HL-60 (cell line): ENCODE measurements at regions not wholly inside any gene's neighbourhood (a gene's known extent, or its start where the extent isn't known, plus 50 kb on each side); places are given as distances from the start of the nearest gene placed in this dataset.

Source experiments
- DNase-seq, 2 experiments: peaks; one replicate each; pipeline ENCODE4 v3.0.0-alpha.2; 2010 to 2020; ENCODE audit warnings: low read depth in 1 of 2, low spot score in 1 of 2
- H3K27ac ChIP-seq: fragments of 250-450 bp; sonication (Bioruptor Pico); replicated peaks from 2 replicates; pipeline ENCODE4 v1.5.1; 2020; ENCODE audit warnings: mild to moderate bottlenecking, moderate library complexity
- H3K27me3 ChIP-seq: fragments of 250-450 bp; sonication (Bioruptor Pico); 2 replicates; pipeline ENCODE4 v1.5.1; 2021; ENCODE audit warnings: mild to moderate bottlenecking, moderate library complexity; ENCODE audit not compliant: insufficient read depth, poor library complexity, severe bottlenecking
- H3K4me3 ChIP-seq: replicated peaks from 2 replicates; pipeline ENCODE4 v1.5.1; 2011; ENCODE audit warnings: mild to moderate bottlenecking, control low read depth, low read length; ENCODE audit not compliant: insufficient read depth
- CTCF ChIP-seq: IDR thresholded peaks from one replicate; pipeline ENCODE4 v1.5.1; 2011; ENCODE audit warnings: low read length, control low read depth, inconsistent platforms; ENCODE audit not compliant: insufficient read depth
- GABPA ChIP-seq: IDR thresholded peaks from 2 replicates; pipeline ENCODE4 v1.6.1; 2012; ENCODE audit warnings: low read depth
- POLR2AphosphoS5 ChIP-seq: IDR thresholded peaks from 2 replicates; pipeline ENCODE4 v1.6.1; 2012; ENCODE audit warnings: low read depth
- REST ChIP-seq: IDR thresholded peaks from 2 replicates; pipeline ENCODE4 v1.6.1; 2012; ENCODE audit warnings: low read depth; ENCODE audit not compliant: insufficient replicate concordance
- SPI1 ChIP-seq: IDR thresholded peaks from 2 replicates; pipeline ENCODE4 v1.6.1; 2012; ENCODE audit warnings: low read depth, mild to moderate bottlenecking, borderline replicate concordance

GRCh38 chr13:97716746-97717145, 236.7 kb upstream of the IPO5 start:
- H3K27me3 ChIP-seq: peaks cover 2% of the 10 kb centered on the region
- TF ChIP-seq GABPA (no peak), SPI1 (no peak), POLR2AphosphoS5 (no peak), CTCF (no peak), REST (no peak)
- DNase-seq: no peak
- no peak overlapping the region for H3K27ac ChIP-seq
- no peak overlapping the region for H3K4me3 ChIP-seq

GRCh38 chr13:97719736-97720135, 233.7 kb upstream of the IPO5 start:
- Histone ChIP-seq H3K27me3 (peaks cover 5% of the 10 kb centered on the region), H3K27ac (no peak overlapping the region), H3K4me3 (no peak overlapping the region)
- DNase-seq: no peak
- TF ChIP-seq SPI1: no peak
- TF ChIP-seq REST: no peak
- no peak for TF ChIP-seq CTCF
- no peak for TF ChIP-seq GABPA
- TF ChIP-seq POLR2AphosphoS5: no peak

DNA sequence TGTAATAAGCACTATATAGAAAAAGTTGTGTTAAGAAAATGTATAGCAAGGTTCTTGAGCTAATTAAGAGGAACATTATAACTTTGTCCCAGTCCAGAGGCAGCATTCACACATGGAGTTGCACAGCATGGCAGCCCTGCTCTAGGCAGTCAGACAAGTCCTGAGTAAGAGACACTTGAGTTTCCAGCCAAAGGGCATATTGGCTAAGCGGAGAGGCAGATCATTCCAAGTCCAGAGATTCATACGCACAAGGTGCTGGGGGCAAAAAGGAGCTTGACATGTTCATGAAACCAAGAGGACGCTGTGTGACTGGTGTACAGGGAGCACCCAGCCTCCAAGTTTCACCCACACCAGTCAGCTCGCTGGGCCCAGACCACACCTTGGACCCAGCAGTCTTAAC, 232.6 kb upstream of the IPO5 start:
- Histone ChIP-seq H3K4me3 (no peak overlapping the region), H3K27me3 (peaks cover 3% of the 10 kb centered on the region)
- TF ChIP-seq SPI1: no peak
- TF ChIP-seq CTCF: no peak
- no peak for TF ChIP-seq REST
- no peak for TF ChIP-seq GABPA
- TF ChIP-seq POLR2AphosphoS5: no peak

More for the DNA sequence above, 232.6 kb upstream of the IPO5 start:
- no peak for DNase-seq
- no peak overlapping the region for H3K27ac ChIP-seq
